ENCODE measurements at regions not wholly inside any gene's neighbourhood (a gene's known extent, or its start where the extent isn't known, plus 50 kb on each side); places are given as distances from the start of the nearest gene placed in this dataset.

DNA sequence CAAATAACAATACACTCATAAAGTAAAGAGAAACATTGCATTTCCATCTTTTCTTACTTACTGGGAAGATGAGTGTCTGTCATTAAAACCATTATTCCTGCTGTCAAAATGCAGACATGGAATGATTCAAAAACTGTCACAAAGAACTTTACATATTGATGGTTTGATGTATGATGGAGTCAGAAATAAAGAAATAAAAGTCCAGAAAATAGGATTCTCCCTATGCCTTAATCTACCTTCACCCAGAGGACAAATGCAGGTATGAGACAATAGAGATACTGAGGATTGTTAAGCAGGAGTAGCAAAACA lies 656.1 kb downstream of the TBC1D4 start:
- TF ChIP-seq POLR2A (IDR thresholded peaks at IDR 0.05): no peak
- TF ChIP-seq, protein P1, sequence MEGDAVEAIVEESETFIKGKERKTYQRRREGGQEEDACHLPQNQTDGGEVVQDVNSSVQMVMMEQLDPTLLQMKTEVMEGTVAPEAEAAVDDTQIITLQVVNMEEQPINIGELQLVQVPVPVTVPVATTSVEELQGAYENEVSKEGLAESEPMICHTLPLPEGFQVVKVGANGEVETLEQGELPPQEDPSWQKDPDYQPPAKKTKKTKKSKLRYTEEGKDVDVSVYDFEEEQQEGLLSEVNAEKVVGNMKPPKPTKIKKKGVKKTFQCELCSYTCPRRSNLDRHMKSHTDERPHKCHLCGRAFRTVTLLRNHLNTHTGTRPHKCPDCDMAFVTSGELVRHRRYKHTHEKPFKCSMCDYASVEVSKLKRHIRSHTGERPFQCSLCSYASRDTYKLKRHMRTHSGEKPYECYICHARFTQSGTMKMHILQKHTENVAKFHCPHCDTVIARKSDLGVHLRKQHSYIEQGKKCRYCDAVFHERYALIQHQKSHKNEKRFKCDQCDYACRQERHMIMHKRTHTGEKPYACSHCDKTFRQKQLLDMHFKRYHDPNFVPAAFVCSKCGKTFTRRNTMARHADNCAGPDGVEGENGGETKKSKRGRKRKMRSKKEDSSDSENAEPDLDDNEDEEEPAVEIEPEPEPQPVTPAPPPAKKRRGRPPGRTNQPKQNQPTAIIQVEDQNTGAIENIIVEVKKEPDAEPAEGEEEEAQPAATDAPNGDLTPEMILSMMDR (IDR thresholded peaks at IDR 0.05 in 4 of 5, conservative IDR thresholded peaks at IDR 0.05 in 1 of 5): no peak

Measured in gastrocnemius medialis (tissue), 4 donors.